GM12872 (cell line): ENCODE measurements at regions not wholly inside any gene's neighbourhood (a gene's known extent, or its start where the extent isn't known, plus 50 kb on each side); places are given as distances from the start of the nearest gene placed in this dataset.

ENCODE experiments used
- TF ChIP-seq, protein P1 (sequence below): IDR thresholded peaks from 3 replicates; pipeline ENCODE4 v1.5.1; 2011; ENCODE audit warnings: low read depth, mild to moderate bottlenecking, low read length, moderate library complexity; ENCODE audit not compliant: insufficient read depth

- TF ChIP-seq, protein P1, sequence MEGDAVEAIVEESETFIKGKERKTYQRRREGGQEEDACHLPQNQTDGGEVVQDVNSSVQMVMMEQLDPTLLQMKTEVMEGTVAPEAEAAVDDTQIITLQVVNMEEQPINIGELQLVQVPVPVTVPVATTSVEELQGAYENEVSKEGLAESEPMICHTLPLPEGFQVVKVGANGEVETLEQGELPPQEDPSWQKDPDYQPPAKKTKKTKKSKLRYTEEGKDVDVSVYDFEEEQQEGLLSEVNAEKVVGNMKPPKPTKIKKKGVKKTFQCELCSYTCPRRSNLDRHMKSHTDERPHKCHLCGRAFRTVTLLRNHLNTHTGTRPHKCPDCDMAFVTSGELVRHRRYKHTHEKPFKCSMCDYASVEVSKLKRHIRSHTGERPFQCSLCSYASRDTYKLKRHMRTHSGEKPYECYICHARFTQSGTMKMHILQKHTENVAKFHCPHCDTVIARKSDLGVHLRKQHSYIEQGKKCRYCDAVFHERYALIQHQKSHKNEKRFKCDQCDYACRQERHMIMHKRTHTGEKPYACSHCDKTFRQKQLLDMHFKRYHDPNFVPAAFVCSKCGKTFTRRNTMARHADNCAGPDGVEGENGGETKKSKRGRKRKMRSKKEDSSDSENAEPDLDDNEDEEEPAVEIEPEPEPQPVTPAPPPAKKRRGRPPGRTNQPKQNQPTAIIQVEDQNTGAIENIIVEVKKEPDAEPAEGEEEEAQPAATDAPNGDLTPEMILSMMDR, result no peak
Measured at GRCh38 chr15:79172801-79173460, 82.4 kb upstream of the RASGRF1 start.

GRCh38 chr15:79172032-79172481 is 81.5 kb upstream of the RASGRF1 start:
- TF ChIP-seq, protein P1, result peak; percentile 32; the same call in 1 of the 3 replicates

DNA sequence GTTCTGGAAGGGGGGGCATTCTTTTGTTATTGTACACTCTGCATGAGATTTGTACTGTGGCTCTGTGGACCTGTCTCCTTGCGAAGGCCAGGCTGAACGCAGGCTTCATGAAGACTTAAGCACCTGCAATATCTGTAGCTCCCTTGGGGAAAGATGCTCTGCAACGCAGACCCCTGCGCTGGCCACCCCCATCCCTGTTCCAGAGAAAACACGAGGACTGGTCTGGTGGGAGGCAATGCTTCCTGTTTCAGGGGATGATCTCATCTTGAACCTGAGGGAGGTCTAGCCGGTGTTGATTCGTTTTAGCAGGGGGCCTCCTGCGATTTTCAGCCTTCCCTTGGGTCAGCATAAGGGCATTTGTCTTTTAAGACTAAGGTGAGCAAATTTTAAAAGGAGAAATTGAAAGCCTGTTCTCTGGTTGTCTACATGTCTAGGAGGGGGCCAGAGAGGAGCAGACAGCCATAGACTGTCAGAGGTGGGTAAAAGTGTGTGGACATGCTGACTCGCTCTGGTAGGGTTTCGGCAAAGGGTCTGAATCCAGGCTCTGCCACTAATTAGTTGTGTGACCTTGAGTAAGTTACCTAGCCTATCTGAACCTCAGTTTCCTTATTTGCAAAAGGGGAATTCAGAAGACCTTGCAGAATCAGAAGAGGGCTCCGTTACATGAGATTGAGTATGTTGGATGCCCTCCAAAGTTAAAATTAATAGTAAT is 80.9 kb upstream of the RASGRF1 start:
- TF ChIP-seq, protein P1, result no peak

DNA sequence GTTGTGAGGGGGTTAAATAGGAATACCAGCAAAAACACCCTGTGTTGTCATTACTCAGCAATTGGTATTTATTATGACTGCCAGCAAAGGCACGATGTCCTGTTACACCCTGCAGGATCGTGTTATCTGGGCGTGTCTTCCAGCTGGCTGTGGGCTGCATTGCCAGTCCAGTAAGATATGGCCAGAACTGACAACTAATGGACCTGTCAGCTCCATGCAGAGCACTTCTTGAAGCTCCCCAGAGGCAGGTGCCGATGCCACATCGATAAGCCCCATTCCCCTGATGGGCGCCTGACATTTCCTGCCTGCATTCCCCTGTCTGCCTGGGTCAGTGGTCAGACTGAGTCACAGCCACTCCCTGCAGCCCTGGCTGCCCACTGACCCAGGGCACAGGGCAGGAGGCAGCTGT is 79.7 kb upstream of the RASGRF1 start:
- TF ChIP-seq, protein P1, result no peak

DNA sequence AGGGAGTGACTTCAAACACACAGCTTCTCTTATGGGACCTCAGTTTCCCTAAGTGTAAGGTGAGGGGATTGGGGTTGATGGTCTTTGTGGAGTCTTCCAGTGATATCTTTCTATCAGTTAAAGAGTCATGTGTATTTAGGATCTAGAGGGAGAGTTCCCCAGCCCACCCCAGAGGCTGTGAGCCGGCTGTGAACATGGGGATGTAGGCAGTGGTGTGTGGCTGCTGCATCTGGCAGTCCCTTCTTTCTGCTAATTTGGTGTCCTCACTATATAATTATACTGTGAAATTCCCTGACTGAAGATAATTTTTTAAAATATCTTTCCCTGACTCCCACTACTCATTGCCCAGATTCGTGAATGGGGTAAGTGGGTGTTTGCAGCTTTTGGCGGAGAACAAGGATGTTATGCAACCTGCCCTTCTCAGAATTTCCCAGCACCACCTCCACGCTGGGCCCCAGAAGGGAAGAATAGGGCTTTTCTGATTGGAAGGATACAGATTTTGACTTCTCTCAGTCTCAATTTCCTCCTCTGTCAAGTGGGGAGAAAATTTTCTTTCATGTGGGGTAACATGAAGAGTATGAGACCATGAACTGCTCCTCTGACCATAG is 79.0 kb upstream of the RASGRF1 start:
- TF ChIP-seq, protein P1, result no peak

GRCh38 chr15:79168922-79169456 is 78.4 kb upstream of the RASGRF1 start:
- TF ChIP-seq, protein P1, result no peak

GRCh38 chr15:79167776-79168175 is 77.2 kb upstream of the RASGRF1 start:
- TF ChIP-seq, protein P1, result no peak
